ENCODE measurements at regions not wholly inside any gene's neighbourhood (a gene's known extent, or its start where the extent isn't known, plus 50 kb on each side); places are given as distances from the start of the nearest gene placed in this dataset.

GRCh38 chr16:52099382-52099781 lies 447.6 kb downstream of the TOX3 start:
- Histone ChIP-seq H2BK120ac (ENCODE audit: low read depth, low read length) (no peak overlapping the region), H3K27ac (ENCODE audit: insufficient read depth, low read length) (no peak overlapping the region), H3K4ac (ENCODE audit: low read depth, low read length) (no peak overlapping the region), H3K36me3 (ENCODE audit: control insufficient read depth, insufficient read depth, low read length) (no peaks in the 10 kb centered on the region), H3K14ac (replicated peaks; ENCODE audit: low read depth, low read length) (no peak overlapping the region), H3K79me1 (ENCODE audit: low read depth in 1 of 2, low read length in 2 of 2) (no peaks in the 10 kb centered on the region), H3K18ac (ENCODE audit: low read depth, low read length) (no peak overlapping the region), H2BK5ac (ENCODE audit: low read depth, low read length, poor library complexity, severe bottlenecking) (no peak overlapping the region), H3K27me3 (ENCODE audit: control insufficient read depth, insufficient read depth, low read length) (no peaks in the 10 kb centered on the region), H2BK20ac (ENCODE audit: low read depth, low read length) (no peak overlapping the region), H2BK15ac (ENCODE audit: low read depth, low read length) (no peak overlapping the region), H4K5ac (ENCODE audit: low read depth, low read length) (no peak overlapping the region), H2AK9ac (replicated peaks; ENCODE audit: low read depth, low read length, poor library complexity) (no peak overlapping the region), H3K4me2 (ENCODE audit: low read depth, low read length) (no peak overlapping the region), H3K9me3 (ENCODE audit: control insufficient read depth, insufficient read depth, low read length) (no peaks in the 10 kb centered on the region), H2AFZ (replicated peaks; ENCODE audit: low read length, poor library complexity) (no peak overlapping the region), H3K4me3 (ENCODE audit: insufficient read depth, low read depth, low read length) (no peak overlapping the region), H3K9me1 (ENCODE audit: insufficient read depth, low read length) (no peaks in the 10 kb centered on the region), H3K9ac (ENCODE audit: low read depth, low read length) (no peak overlapping the region), H3K23ac (ENCODE audit: low read depth, low read length) (no peak overlapping the region), H4K20me1 (ENCODE audit: insufficient read depth, low read length) (no peaks in the 10 kb centered on the region), H3K4me1 (ENCODE audit: control insufficient read depth, insufficient read depth, low read length) (no peaks in the 10 kb centered on the region), H4K91ac (ENCODE audit: insufficient read depth, low read depth, low read length) (no peak overlapping the region), H3K56ac (ENCODE audit: extremely low read depth, insufficient read depth, low read length) (no peak overlapping the region), H4K8ac (ENCODE audit: low read depth in 2 of 2, low read length in 2 of 2) (no peak overlapping the region), H2AK5ac (ENCODE audit: low read depth, low read length) (no peak overlapping the region)
- DNase-seq = no peak
- ChIA-PET POLR2A (ENCODE audit: unreplicated experiment) (no interaction called here), CTCF (no interaction called here)
- in situ Hi-C loops (cut with MboI; ENCODE audit: low sequenced_read_pairs) = loop anchor here (25.0 kb wide), 1 partner anchor 88 kb away; no protein-coding TSS in a partner anchor
- WGBS, 2 experiments (ENCODE audit: extremely low coverage in 2 of 2, insufficient read length in 1 of 2) = no CpG with 5 or more reads among the region's 2 CpGs
- no peak for ATAC-seq (ENCODE audit: low read depth)
- dilution Hi-C loops (cut with HindIII; ENCODE audit: low sequenced_read_pairs, unreplicated experiment) = no loop called here
- BruUV-seq (replicated peaks) = no TSS peak
- intact Hi-C loops (cut with micrococcal nuclease) = no loop called here
- no peak for TF ChIP-seq CEBPB (IDR thresholded peaks at IDR 0.05; ENCODE audit: low read depth, low read length)
- TF ChIP-seq FOS (IDR thresholded peaks at IDR 0.05; ENCODE audit: low read depth, low read length) = no peak
- no peak for TF ChIP-seq USF2 (IDR thresholded peaks at IDR 0.05; ENCODE audit: low read depth, low read length)
- TF ChIP-seq SMC3 (IDR thresholded peaks at IDR 0.05; ENCODE audit: low read depth, low read length) = no peak
- no peak for TF ChIP-seq MXI1 (IDR thresholded peaks at IDR 0.05; ENCODE audit: borderline replicate concordance, low read depth, low read length)
- no peak for TF ChIP-seq CHD1 (IDR thresholded peaks at IDR 0.05; ENCODE audit: low read depth, low read length)
- no peak for TF ChIP-seq RAD21 (IDR thresholded peaks at IDR 0.05; ENCODE audit: low read length)
- no peak for TF ChIP-seq RCOR1 (IDR thresholded peaks at IDR 0.05; ENCODE audit: insufficient replicate concordance, low read length)
- no peak for TF ChIP-seq CTCF (conservative IDR thresholded peaks at IDR 0.05; ENCODE audit: low read depth, low read length)

Measured in IMR-90 (cell line).